GM21825 (cell line): ENCODE measurements at regions not wholly inside any gene's neighbourhood (a gene's known extent, or its start where the extent isn't known, plus 50 kb on each side); places are given as distances from the start of the nearest gene placed in this dataset.

Experiments used
- ATAC-seq: cut with Tn5 transposase; IDR thresholded peaks from one replicate; pipeline ENCODE4 v1.9.1; 2021; ENCODE audit warnings: mild to moderate bottlenecking, moderate library complexity; ENCODE audit not compliant: unreplicated experiment

GRCh38 chr2:156695595-156695994 lies 259.4 kb downstream of the GPD2 start:
- no peak for ATAC-seq

- no peak for ATAC-seq
Measured at GRCh38 chr2:156697906-156698305, 261.7 kb downstream of the GPD2 start.

DNA sequence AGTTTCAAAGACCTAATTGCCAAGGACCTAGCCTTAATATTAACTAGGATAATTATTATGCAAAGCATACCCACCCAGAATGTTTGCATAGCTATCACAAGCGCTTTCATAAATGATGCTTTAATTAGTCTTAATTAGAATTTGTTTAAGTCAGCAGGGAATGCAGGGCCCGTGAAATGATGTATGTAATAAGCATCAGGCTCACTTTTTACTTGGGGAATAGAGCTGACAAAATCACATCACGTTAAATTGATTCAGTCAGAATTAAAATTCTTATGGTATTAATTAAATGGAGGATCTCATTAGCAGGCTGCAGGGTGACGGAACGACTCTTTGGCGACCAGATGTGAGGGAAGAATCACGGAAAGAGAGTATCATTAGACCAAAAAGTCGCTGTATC lies 264.5 kb downstream of the GPD2 start:
- ATAC-seq, result no peak

GRCh38 chr2:156702541-156702940 lies 266.4 kb downstream of the GPD2 start:
- ATAC-seq, result no peak

GRCh38 chr2:156703642-156704041 lies 267.5 kb downstream of the GPD2 start:
- ATAC-seq, result no peak

- no peak for ATAC-seq
Measured at GRCh38 chr2:156704132-156704531, 268.0 kb downstream of the GPD2 start.

DNA sequence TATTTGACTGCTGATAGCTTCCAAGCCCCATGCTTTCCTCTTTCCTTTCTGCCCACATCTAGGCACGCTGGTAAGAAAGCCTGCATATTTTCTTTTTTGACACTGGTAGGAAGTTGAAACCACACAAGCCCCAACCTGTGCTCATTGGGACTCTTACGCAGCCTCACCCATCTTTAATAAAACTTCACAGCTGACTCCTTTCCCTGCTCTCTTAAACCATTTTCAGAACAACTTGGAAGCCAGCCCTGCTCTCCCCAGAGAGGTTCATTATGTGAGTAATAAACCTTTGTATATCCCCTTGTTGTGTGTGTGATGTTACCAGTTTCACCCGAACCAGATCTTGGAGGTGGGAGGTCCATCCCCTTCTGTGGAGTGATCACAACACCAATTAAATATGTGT lies 268.4 kb downstream of the GPD2 start:
- no peak for ATAC-seq

- ATAC-seq, result no peak
Measured at GRCh38 chr2:156706576-156706975, 270.4 kb downstream of the GPD2 start.

DNA sequence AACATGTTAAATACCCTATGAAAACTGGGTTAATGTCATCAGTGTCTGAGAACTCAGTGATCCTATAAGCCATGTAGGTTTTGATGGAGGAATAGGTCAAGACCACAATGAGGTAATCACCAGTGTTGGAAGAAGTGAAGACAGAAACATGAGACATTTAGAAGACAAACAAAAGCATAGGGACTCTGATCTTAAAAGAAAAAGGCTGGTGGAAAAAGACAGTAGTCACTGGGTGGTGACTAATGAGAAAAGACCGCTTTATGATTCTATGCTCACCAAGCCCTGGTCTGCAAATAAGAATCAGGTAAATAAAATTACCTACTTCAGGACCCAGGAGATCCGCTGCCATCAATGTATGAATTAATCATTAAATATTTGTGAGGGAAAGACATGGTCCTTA lies 271.9 kb downstream of the GPD2 start:
- no peak for ATAC-seq

- no peak for ATAC-seq
Measured at GRCh38 chr2:156709091-156709490, 272.9 kb downstream of the GPD2 start.

DNA sequence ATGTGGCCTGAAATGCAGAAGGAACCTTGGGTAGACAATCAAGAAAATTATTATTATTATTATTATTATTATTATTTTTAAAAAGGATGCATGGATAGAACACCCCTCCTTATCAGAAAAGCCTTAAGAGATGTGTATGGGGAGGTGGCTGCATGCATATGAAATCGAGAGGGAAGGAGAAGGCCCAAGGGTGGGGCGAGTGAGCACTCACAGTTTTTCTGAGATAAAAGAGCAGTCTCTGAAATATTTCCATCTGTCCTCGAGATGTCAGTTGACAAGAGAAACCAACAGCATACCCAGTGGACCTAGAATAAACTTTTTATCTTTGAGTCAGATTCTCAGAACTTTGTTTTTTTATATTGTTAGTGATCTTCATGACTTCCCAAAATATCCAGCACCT lies 282.9 kb downstream of the GPD2 start:
- no peak for ATAC-seq

DNA sequence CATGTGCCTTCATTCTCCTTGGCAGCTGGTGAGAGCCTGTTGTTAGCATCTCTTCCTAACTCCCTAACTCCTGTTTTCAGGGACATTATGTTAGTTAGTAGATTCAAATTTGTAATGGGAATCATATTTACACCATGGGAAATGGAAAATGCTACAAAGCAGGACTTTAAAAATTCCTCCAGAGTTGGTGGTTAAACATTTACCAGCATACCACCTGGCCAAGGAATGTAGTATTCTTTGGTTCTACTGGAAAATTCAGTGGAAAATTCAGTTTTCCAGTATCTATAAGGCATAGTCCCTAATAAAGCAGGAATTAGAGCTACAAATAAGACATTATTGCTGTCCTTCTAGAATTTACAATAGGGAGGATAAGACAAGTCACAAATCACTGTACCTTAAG lies 291.7 kb downstream of the GPD2 start:
- no peak for ATAC-seq

- no peak for ATAC-seq
Measured at GRCh38 chr2:156728328-156728727, 292.1 kb downstream of the GPD2 start.

DNA sequence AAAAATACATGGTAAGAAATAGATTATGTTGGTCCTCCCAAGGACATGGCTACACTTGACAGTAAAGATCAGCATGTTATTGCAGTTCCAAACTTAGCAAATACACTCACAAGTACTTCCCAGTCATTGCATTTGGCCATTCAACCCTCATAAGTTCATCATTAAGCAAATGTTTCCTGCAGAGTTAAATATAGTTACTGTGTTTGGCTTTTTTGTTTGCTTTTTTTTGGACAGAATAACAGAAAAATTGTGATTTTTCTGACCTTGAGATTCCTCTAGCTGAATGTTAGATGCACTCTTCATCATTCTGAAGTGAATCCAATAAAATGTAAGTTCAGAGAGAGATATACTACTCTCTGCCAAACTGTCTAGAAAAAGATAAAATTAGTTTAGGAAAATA lies 295.3 kb downstream of the GPD2 start:
- no peak for ATAC-seq

DNA sequence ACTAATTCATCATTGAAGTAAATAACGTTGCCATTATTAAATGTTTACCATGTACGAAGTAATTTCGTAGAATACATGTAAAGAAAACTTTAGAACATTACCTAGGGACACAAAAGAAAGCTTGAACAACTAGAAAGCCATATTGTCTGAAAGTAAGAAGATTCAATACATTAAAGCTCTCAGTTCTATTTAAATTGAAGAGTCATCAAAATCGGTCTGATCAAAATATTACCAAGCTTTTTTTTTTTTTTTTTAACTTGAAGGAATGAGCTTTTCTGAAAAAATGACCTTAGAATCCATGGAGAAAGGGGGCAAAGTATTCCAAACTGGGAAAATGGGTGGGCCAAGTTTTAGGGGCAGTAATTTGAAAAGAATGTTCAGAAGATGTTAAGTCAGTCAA lies 300.8 kb downstream of the GPD2 start:
- no peak for ATAC-seq

DNA sequence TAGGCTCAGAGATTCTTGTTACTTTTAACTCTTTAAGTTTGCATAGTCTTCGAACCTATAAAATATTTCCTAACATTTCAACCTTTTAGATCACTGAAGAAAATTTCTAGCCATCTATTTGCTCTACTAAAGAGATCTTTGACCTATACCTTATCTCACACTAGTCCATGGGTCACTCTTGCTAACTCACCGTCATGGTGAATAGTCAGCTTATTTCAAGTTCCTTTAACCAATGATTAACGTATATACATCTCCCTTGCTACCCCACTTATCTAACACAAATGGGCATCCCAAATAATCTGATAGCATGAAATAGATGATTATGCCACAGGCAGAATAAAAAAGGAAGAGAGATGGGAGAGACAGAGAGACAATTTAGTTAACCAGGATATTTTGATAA lies 303.1 kb downstream of the GPD2 start:
- ATAC-seq, result no peak

GRCh38 chr2:156745619-156746018 lies 309.4 kb downstream of the GPD2 start:
- no peak for ATAC-seq

GRCh38 chr2:156748221-156748620 lies 312.0 kb downstream of the GPD2 start:
- ATAC-seq, result no peak

- ATAC-seq, result no peak
Measured at GRCh38 chr2:156752042-156752441, 315.9 kb downstream of the GPD2 start.

DNA sequence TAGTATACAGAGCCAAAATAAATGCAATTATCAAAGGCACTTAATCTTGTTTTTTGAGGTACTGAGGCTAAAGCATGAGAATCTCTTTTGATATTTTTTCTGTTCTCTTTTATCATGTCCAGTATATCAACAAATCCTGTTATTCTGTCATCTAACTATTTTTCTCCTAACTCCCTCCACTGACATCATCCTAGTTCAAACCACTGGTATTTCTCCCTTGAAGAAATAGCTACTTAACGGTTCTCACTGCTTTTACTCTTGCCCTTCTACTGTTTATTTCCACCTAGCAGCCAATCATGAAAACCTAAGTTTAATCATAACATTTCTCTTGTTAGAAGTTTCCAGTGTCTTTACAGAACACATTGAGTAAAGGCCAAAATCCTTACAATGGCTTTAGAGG lies 317.6 kb downstream of the GPD2 start:
- no peak for ATAC-seq

GRCh38 chr2:156756516-156756915 lies 320.3 kb downstream of the GPD2 start:
- ATAC-seq, result no peak

DNA sequence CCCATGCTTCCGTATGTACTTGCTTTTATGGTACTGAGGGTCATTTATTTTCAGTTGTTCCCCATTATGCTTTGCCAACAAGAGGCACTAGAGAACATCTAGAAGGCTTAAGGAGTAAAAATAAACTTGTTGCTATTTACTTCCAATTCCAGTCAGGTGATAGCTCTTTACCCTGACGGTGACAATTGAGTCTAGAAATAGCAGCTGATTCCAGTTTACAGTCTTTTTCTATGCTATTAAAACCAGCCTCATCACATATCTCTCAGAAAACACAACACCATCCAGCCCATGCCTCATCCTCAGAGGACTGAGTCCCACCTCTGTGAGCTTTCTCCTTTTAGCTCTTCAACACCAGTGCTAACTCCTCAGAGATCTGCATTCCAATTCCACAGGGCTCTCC lies 327.0 kb downstream of the GPD2 start:
- ATAC-seq, result no peak

- ATAC-seq, result no peak
Measured at GRCh38 chr2:156765043-156765442, 328.9 kb downstream of the GPD2 start.

DNA sequence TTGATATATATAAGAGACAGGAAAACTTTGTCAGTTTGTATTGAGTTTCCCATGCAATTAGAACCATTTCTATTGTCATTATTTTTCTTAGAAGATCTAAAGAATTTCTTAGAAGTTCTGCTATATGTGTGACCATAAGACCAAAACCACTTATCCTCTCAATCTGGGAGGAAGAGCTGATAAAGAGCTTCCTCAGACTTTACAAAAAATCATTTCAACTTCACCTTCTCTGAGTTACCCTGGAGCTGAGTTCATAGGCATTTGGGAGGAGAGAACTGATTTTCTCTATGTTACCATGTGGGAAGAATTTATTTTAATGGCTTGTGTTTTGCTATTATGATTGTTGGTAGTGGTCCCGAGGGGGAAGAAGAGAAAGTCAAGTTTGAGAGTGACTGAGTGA lies 329.3 kb downstream of the GPD2 start:
- no peak for ATAC-seq
